Adrenal gland (tissue), 5 donors: ENCODE measurements at regions not wholly inside any gene's neighbourhood (a gene's known extent, or its start where the extent isn't known, plus 50 kb on each side); places are given as distances from the start of the nearest gene placed in this dataset.

Experiments
- CTCF ChIP-seq, 6 experiments: fragments of 450-650 bp in 4 of 6; fragments of 200-600 bp in 2 of 6; sonication (generic) in 1 of 6; IDR thresholded peaks; 1 replicate in 5 of 6; 2 replicates in 1 of 6; pipeline versions ENCODE4 v1.5.1 to v1.8.0; 2016 to 2021; ENCODE audit warnings: antibody characterized with exemption in 6 of 6, mild to moderate bottlenecking in 2 of 6, moderate library complexity in 1 of 6
- POLR2A ChIP-seq, 2 donors: fragments of 450-650 bp; IDR thresholded peaks; one replicate each; pipeline ENCODE4 v1.6.1; 2017; ENCODE audit warnings: antibody characterized with exemption in 2 of 2, mild to moderate bottlenecking in 2 of 2, moderate library complexity in 1 of 2
- donor health status: DM: no; HTN: no; CAD: no.

GRCh38 chr2:49219741-49220140 lies 65.4 kb upstream of the FSHR start:
- TF ChIP-seq CTCF (IDR thresholded peaks at IDR 0.05) (no peak), POLR2A (IDR thresholded peaks at IDR 0.05) (no peak)
